ENCODE measurements at regions not wholly inside any gene's neighbourhood (a gene's known extent, or its start where the extent isn't known, plus 50 kb on each side); places are given as distances from the start of the nearest gene placed in this dataset.

DNA sequence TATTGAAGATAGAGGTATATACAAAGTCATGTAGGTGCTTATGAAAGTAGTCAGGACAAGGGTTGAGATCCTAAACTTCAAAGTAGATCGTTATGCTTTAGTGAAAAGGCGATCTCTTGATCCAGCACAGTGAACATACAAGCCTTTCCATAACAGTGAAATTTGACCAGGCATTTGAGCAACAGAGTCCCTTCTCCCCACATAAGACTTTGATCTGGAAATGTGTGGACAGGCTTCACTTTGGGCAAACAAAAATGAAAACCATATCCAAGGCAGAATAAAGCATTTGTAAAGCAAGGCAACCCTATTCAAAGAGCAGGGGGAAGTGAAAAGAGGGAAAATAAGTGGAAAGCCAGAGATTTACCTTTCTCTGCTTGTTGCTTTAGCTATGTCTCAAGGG is 311.9 kb upstream of the SORCS1 start:
- TF ChIP-seq, protein P1, sequence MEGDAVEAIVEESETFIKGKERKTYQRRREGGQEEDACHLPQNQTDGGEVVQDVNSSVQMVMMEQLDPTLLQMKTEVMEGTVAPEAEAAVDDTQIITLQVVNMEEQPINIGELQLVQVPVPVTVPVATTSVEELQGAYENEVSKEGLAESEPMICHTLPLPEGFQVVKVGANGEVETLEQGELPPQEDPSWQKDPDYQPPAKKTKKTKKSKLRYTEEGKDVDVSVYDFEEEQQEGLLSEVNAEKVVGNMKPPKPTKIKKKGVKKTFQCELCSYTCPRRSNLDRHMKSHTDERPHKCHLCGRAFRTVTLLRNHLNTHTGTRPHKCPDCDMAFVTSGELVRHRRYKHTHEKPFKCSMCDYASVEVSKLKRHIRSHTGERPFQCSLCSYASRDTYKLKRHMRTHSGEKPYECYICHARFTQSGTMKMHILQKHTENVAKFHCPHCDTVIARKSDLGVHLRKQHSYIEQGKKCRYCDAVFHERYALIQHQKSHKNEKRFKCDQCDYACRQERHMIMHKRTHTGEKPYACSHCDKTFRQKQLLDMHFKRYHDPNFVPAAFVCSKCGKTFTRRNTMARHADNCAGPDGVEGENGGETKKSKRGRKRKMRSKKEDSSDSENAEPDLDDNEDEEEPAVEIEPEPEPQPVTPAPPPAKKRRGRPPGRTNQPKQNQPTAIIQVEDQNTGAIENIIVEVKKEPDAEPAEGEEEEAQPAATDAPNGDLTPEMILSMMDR (IDR thresholded peaks at IDR 0.05; ENCODE audit: borderline replicate concordance, insufficient read depth, low read depth, low read length) = no peak

DNA sequence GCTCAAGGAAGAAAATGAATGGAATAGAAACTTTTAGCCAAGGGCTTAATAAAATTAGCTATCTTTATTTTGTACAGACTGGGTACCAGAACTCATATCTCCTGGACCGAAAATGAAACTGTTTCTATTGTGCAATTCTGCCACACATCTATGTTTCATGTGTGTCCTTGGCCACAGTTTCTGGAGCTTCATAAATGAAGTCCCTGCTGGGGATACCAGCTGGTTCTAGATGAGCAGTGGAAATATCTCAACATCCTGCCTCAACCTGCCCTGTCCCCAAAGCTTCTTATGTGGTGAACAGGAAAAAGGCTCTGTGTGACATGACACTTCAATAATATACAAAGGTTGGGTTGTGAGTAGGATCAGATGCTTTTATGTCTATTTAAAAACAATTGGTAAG is 310.1 kb upstream of the SORCS1 start:
- TF ChIP-seq, protein P1 (IDR thresholded peaks at IDR 0.05; ENCODE audit: borderline replicate concordance, insufficient read depth, low read depth, low read length) = no peak
- H3K4me3 ChIP-seq (ENCODE audit: low read depth, low read length) = no peak overlapping the region

More for the DNA sequence above, 311.9 kb upstream of the SORCS1 start:
- no peak overlapping the region for H3K4me3 ChIP-seq (ENCODE audit: low read depth, low read length)

DNA sequence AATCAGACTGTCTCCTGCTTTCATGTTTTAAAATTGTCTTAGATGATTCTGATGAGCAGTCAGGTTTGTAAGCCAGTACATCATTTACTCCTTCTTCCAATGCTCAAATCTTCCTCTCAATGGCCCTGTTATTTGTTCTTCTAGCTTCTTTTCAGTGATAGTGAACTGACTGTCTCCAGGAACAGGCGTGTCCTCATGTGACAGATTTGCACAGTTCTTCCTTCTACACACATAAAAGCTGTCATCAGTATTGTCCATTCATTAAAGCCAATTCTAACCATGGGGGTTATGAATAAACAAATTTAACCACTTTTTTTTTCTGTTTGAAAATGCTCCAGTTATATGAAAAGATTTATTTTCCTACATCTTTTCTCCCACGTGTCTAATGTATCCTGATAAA is 308.7 kb upstream of the SORCS1 start:
- no peak overlapping the region for H3K4me3 ChIP-seq (ENCODE audit: low read depth, low read length)
- TF ChIP-seq, protein P1 (IDR thresholded peaks at IDR 0.05; ENCODE audit: borderline replicate concordance, insufficient read depth, low read depth, low read length) = no peak

DNA sequence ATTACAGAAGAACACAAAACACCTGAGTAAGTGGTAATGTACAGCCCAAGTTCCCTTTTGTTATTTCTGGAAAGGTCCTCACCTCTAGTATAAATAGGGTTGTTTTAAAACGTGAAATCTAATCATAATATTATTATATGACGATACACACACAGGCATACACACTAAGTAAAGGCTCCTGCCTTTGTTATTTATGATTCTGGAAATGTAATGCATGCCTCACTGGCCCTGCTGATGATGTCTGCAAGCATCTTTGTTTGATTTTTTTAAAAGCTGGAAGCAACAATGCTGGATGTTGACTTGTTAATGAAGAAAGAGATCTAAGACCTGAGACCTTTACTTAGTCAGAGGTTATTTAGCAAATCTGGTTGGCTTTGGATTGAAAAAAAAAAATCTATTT is 307.4 kb upstream of the SORCS1 start:
- H3K4me3 ChIP-seq (ENCODE audit: low read depth, low read length) = no peak overlapping the region
- TF ChIP-seq, protein P1 (IDR thresholded peaks at IDR 0.05; ENCODE audit: borderline replicate concordance, insufficient read depth, low read depth, low read length) = no peak

DNA sequence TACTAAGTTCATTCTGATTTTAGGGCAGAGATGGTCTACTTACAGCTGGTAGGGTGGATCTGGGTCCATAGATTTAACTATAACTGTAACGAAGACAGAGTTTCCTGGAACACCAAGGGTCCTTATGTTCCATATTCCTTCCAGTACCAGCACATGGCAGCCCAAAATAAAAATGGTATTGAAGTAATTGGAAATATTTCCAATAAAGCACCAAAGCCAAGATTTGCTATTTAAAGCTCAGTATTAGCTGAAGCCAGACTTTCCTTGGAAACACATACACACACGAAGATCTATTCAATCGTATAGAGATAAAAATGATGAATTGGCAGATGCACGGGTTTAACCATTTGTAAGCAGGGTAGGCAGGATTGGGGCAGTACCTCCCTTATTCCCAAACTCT is 289.1 kb upstream of the SORCS1 start:
- TF ChIP-seq, protein P1 (IDR thresholded peaks at IDR 0.05; ENCODE audit: borderline replicate concordance, insufficient read depth, low read depth, low read length) = no peak

DNA sequence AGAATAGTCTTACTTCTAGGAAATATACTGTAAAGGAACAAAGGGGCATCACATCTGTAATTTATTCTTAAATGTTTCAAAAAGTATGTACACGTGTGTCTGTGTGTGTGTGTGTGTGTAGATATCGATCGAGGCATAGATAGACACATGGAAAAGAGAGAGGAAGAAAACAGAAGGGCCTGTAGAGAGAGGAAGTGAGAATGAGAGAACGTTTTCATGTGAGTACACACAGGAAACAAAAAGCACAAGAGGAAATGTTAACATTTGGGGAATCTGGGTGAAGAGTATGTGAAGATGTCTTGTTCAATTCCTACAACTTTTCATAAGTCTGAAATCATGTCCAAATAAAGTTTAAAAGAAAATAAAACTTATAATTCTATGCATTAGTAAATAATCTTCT is 286.5 kb upstream of the SORCS1 start:
- TF ChIP-seq, protein P1 (IDR thresholded peaks at IDR 0.05; ENCODE audit: borderline replicate concordance, insufficient read depth, low read depth, low read length) = no peak
- H3K4me3 ChIP-seq (ENCODE audit: low read depth, low read length) = no peak overlapping the region

More for the DNA sequence above, 289.1 kb upstream of the SORCS1 start:
- H3K4me3 ChIP-seq (ENCODE audit: low read depth, low read length) = no peak overlapping the region

DNA sequence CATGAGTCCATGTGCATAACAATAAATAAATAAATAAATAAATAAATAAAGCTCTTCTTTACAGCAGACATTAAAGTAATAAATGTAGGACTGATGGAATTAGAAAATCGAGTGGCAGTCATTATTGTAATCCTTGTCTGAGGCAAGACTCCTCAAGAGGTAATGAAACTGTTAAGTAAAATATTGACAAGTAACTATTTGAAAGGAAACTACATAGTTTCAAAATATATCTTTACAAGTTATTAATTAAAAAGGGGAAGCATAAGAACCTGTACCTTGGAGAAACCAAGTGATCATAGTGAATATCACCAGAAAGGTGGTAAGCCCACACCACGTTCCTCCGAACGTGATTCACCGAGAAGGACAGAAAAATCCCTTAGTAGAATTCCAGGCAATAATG is 285.6 kb upstream of the SORCS1 start:
- TF ChIP-seq, protein P1 (IDR thresholded peaks at IDR 0.05; ENCODE audit: borderline replicate concordance, insufficient read depth, low read depth, low read length) = no peak
- H3K4me3 ChIP-seq (ENCODE audit: low read depth, low read length) = no peak overlapping the region
